ENCODE measurements at regions not wholly inside any gene's neighbourhood (a gene's known extent, or its start where the extent isn't known, plus 50 kb on each side); places are given as distances from the start of the nearest gene placed in this dataset.

DNA sequence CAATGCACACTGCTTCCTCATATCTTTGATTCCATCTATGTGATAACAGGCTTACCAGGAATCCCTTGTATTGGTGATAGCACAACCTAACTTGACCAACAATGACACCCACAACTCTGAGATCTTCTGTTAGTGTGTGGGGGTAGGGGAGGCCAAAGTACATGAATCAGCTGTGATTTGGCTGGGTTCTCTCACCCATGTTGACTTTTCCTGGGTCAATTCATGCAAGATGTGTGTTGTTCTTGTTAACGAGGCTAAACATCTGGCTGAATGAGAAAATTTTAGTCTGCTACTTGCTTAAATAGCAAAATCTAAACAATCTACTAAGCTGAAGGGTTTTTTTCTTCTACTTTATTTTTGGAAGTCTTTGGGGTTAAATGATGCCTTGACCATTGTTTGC is 341.2 kb upstream of the SLC14A2 start:
- DNase-seq = no peak

DNA sequence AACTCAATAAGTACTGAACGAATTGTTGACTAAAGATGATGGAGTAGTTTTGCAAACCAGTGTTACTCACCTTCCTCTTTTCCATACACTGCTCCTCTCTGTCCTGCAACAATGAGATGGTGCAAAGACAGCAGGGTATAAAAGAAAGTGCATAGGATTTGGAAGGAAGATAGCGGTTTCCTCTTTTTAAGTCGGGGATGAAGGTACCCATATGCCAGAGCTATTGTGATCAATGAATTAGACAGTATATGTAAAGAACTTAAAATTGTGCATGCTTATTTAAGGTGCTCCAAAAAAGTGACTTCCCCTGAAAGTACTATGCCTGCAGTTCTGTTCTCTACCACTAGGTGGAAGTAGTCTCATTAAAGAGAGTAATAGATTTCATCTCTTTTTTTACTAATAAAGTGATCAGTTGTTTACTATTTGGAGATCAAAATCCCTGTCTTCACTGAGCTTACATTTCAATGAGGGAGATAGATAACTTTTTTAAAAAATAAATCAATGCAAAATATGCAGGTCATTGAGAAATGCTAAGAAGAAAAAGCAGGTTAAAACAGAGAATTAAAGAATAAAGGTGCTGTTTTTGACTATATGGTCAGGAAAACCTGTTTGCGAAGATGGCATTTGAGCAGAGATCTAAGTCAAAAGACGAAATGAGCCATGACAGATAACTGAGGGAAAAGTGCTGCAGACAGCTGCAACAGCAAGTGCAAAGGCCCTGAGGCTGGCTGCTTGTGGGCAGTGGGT is 339.7 kb upstream of the SLC14A2 start:
- no peak for DNase-seq

DNA sequence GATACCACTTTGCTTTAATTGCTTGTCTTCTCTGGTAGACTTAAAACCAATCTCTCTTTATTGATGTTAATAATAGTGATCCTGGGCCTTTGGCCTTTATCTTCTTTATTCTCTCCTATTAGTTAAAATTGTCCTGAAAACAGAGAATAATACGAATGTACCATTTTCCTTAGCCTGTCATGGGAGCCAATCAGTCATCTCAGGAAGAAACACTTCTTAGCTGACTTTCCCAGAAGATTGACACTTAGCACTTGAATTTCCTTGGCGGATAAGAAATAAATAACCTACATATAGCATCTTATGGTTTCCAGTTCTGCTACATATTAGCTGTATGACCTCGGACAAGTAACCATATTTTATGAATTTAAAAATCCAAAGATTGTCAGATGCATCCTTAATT is 338.4 kb upstream of the SLC14A2 start:
- no peak for DNase-seq

DNA sequence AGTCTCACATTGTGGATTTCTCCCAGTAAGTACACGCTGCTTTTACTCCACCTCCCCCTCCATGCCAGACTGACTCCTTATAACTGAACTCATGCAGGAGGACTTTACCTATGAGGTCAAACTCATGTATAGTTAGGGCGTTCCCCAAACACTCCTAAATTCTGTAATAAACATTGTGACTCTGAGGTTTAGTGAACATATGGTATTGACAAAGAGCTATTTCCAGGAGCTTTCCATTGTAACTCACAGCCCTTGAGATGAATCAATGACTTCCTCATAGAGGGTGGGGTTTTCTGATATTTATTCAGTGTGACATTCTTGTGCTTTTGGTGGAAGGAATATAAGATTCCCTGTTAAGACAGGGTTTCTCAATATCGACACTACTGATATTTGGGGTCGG is 337.4 kb upstream of the SLC14A2 start:
- no peak for DNase-seq

DNA sequence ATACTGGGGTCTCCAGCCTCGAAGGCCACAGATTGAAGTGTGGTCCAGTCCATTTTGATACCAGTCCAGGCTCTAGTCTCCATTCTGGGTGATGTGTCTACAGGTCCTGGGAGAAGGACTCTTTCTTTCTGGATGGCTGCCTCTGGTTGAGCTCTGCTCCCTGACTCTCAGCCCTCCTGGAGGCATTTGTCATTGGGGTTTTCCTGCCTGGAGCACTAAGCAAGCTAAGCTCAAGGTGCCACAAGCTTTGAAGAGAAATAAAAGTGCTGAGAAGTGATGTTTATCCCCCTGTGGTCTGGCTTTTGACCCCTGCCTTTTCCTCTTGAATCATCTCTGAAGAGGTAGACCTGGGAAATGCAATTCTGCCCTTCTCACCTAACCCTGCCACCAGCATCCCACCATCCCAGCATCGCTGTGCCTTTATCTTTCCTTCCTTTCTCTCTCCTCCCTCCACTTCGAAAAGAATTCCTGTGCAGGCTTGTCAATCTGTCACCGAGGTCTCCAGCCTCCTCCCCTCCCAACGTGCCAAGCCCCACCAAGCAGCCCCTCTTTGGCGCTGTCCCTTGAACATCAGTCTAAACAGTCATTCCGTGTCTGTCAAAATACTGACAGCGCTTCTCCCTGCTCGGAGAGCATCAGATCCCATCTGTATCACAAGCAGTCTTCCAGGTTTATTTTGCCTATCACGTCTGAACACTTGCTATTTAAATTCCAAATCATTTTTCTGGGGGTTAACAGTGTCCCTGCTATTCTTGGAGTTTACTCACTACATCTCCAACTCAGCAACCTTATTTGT is 334.6 kb upstream of the SLC14A2 start:
- DNase-seq = no peak

DNA sequence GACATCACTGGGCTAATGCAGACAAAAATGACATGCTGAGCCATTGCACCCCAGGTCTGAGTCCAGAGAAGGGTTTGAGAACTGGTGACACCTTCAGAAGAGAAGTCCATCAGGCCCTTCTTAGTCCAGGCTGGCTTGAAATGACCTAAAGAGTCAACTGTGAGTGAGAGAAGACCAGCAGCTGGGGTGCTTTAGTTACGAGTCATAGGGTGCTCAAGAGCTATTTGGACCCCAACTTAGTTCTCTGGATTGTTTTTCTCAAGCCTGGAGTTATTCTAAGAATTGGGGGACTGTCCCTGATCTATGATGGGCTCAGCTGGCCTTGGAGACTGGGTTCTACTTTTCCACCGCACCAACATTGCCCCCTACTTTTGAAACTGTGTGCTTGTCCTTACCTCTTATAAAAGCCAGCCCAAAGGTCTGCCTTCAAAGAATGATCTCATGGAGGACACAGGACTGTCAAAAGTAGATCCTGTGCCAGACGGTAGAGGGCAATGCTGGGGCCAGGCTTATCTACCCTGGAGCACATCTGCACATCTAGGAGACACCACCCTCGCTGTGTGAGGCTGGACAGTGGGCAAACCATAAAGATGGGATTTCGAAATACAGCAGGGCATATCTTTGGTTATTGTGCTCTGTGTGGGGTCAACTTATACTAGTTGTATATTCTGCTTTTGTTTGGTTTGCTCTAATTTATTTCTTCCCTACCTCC is 333.0 kb upstream of the SLC14A2 start:
- DNase-seq = no peak

DNA sequence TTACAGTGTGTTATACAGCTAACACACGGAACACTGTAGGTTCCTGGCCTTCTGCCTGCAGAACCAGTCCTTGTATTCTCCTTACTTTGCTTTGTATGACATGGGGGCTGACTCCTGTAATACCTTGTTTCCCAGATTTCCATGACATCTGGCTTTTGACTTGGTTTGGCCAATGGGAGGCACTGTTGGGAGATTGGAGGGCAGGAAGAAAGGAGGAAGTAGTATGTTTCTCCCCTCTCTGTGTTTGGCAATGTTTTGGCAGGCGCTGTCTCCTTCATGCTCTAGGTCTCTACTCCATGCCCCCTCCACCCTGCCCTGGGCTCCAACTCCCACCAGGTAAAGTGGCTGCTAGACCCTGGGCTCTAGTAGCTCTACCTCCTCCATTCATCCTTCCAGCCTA is 331.1 kb upstream of the SLC14A2 start:
- no peak for DNase-seq

DNA sequence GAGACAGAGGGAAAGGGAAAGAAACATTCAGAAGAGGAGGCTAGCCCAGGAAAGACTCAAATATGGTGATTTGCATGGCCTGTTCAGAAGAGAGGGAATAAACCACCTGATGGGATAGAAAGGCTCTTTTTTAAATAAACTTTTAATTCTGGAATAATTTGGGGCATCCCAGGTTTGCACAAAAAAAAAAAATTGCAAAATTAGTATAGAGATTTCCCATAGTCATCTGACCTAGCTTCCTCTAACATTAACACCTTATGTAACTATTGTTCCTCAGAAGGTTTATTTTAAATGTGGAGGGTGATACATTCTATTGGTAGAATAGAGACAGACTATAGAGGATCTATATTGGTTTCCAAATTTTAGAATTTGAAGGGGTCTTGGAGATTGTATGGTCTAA is 330.4 kb upstream of the SLC14A2 start:
- DNase-seq = no peak

DNA sequence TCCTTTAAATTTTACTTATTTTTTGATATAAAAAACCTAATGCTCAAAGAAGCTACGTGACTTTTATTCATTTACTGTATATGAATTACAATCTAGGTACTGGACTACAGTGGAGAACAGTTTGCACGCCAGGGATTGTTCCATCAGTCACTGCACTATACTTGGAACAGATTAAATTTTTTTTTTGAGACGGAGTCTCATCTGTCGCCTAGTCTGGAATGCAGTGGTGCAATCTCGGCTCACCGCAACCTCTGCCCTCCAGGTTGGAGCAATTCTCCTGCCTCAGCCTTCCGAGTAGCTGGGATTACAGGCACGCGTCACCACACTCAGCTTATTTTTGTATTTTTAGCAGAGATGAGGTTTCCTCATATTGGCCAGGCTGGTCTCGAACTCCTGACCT is 330.0 kb upstream of the SLC14A2 start:
- DNase-seq = no peak

DNA sequence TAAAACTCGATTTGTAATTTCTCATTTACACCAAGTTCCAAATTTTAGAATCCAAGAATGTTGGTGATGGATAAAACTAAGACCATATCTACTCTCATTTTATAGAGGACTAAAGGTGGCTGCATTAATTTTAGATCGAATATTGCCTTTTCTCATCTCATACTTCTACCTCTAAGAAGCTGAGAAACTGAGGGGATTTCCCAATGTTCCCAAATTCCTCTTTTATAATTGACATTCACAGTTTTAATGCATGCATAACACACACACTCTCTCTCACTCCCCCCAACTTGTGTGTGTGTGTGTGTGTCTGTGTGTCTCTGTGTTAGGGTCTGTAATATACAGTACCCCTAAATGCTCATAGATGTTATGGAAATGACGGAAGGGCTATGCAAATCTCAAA is 328.8 kb upstream of the SLC14A2 start:
- no peak for DNase-seq

DNA sequence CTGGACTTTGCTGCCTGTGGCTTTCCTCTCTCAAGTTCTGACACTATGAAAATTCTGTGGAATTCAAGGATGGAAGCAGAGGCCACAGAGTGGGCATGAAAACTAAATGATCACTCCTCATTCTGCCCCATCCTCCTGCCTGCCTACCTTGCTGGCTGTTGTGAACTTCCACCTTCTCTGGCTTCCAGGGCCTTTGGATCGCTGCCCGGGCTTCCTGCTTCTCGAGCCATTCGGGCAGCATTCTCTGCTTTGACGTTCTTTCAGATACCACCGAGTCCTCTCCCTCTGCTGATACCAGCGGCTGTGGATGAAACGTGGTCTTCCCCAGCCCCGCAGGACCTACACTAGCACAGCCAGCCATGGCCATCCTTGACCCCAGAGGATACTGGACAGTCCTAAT is 327.7 kb upstream of the SLC14A2 start:
- no peak for DNase-seq

DNA sequence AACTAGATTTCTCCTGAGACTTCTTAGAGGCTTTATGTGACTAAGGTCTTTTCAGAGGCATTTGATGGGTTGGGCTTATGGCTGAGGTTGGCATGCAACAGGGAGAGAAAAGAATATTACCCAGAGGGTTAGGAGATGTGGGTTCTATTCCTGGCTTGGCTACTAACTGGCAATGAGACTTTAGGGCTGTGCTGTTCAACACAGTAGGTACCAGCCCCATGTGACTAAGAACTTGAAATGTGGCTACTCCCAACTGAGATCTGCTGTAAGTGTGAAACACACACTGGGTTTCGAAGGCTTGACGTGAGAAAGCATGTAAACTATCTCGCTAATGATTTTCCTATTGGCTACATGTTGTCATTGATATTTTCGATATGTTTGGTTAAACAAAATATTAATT is 324.9 kb upstream of the SLC14A2 start:
- DNase-seq = no peak

DNA sequence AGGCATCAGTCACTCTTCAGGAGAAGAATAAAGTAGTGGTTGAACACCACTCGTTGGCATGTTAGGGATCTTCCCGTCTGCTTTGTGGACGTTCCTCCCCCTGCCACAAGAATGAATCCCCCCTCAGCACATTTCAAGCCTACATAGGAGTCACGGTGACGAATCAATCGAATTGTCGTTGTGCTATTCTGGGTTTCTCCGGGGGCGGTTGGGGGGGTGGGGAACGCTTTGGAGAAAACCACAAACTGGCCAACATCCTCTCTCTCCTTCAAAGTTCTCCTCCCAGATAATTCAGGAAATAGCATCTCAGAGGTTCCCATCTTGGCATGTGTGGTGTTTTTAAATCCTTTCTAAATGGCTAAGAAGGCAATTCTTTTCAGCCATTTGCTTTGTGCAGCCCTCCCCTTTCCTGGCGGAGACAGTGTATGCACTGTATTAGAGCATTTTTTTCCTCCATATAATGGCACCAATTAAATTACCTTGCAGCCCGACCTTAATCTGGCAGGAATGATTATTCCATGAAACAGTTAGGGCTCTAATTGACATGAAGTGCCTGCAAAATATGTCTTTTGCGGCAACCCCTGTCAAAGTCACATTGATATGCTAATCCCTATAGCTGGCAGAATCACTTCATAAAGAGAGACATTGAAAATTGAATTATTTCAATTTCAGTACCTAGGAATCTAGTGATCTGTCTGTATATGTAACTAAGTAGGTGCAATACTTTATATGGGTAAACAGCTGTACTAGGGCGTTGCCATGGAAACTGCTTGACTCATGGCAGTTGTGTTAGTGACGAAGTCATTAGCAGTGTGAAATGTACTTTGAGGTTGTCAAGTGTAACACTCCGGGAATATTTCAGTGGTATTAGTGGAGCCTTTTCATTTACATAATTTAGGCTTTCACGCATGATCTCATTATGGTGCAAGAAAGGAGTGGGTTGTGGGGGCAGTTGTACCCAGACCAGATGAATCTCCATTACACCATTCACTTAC is 323.4 kb upstream of the SLC14A2 start:
- peak; percentile 42 for DNase-seq

DNA sequence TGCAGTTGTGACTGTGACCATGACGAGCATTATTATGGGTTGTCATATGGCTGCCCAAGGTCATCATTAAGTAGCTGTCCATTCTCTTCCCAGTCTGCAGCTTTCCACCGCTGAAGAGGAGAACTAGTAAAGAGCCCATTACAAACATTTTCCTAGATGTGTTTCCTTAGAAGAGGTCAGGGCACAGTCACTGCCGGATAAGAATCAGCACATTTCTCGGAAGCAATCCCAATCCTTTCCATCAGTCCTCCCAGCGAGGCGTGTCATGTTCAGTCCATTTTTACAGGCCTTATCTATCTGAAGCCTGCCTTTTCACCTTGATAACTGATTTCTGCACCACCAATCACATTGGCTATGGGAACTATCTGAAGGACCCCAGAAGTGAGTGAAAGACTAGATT is 319.9 kb upstream of the SLC14A2 start:
- DNase-seq = no peak

DNA sequence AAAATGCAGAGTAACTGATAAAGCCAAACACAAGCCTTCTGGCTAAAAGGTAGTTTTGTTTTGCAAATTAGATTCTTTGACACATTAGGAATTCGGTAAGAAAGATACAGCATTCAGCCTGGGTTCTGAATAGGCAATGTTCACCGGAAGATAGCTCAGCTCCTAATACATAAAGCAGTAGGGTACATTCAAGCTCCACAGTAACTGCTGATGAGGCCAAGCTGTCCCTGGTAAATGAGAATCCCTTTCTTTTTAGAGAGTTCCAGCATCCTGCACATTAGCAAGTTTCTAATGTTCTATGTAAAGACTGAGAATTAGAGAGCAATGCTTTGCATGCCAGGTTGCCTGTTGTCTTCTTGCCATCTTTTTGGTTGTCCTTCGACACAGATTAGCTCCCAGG is 316.3 kb upstream of the SLC14A2 start:
- no peak for DNase-seq

DNA sequence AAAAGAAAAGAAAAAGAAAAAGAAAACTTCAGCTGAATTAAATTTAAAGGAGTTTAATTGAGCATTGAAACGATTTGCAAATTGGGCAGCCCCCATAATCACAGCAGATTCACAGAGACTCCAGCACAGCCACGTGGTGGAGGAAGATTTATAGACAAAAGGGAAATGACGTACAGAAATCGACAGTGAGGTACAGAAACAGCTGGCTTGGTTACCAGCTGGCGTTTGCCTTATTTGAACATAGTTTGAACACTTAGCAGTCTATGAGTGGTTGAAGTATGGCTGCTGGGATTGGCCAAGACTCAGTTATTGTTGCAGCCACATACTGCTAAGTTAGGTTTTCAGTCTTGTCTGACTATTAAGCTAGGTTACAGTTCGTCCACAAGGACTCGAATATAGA is 312.2 kb upstream of the SLC14A2 start:
- no peak for DNase-seq

DNA sequence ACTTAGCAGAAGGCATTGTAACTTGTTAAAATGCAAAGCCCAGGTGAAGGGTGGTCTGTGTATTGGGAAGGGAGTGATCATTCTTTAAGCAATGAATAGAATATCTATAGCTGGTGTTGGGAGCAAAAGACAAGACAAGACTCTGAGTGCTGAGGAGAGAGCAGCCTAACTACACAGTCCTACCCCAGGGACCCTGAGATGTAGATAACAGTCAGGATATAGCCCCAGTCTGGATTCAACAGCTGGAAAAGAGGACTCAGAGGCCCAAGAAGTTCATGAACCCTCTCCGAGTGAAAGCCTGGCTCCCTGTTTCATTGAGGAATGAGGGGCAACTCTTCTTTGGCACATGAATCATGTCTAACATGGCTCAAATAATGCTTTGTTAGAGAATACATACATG is 310.7 kb upstream of the SLC14A2 start:
- DNase-seq = no peak

DNA sequence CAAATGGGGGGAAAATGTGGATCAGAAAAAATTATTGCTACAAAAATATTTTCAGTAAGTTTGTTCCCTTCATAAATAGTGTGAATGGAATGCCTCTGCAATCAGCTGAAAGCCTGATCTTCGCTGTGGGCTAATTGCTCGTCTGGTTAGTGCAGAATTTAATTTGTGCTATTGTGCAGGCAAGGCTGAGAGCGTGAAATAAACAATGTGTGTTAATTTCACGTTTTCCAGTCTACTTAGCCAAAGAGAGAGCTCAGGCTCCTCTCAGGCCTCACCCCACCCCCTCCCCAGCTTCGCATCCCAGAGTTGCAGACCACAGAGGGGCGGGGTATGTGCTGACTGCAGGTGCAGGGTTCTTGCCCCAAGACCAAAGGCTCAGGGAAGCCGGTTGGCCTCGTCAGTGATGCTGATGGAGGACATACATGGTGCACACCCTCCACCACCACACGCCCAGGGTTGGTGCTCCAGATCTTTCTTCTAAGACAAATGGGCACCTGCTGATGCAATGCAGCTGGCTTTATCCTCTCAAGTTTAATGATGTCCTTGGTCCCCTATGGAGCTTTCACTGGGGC is 302.6 kb upstream of the SLC14A2 start:
- DNase-seq = no peak

DNA sequence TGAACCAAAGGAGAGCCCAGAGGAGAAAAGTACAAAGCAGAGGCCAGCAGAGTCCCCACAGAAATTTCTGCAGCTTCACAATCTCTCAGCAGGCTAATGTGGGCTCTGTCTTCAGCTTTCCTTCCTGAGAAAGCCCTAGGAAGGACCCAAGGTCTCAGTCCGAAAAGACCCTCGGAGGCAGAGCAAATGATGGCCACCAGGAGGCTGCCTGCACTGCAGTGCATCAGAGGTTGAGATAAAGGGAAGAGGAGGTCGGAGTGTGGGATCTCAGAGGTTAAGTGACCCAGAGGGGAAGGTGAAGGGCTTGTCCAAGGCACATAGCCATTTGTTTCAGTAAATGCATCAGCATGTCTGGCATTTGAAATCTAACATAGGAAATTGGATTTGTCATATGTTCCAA is 299.1 kb upstream of the SLC14A2 start:
- no peak for DNase-seq

DNA sequence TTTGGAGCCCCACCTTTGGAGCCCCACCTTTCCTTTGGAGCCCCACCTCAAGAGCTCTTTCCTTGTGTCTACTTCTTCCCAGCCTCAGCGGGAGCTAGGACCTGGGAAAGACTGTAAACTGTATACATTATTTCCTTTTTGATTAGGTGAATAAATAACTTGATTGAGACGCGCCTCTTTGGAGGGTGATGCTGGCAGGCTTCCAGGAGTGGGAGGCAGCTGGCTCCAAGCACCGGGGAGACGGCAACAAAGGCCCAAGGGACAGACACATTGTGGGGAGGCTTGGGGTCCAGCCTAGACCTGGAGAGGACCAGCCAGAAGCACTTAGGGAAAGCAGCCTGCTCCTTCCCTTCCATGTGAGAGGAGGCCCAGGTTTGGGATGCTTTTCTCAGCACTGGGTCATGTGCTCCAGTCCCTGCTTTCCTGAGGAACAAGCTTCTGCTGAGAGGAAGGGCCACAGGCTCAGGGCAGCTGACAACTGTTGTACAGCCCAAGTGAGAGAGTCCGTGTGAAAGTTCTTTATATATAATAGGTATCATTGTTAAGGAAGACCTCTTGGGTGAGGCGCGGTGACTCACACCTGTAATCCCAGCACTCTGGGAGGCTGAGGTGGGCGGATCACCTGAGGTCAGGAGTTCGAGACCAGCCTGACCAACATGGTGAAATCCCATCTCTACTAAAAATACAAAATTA is 297.2 kb upstream of the SLC14A2 start:
- no peak for DNase-seq

DNA sequence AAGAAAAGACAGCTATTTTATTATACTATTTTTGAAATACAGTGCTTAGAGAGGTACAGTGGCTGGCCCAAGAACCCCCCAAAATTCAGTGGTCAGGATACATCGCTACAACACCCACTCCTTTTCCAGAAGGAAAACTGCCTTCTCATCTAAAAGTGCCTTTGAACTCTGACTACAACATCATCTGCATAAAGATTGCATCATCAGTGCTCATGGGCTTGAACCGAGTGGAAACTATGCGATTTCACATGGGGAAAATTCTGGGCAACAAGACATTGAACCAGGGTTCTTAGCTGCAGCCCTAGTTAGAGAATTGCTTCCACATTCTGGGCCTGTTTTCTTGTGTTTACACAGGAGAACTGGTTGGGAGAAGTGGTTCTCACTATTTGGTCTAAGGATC is 294.6 kb upstream of the SLC14A2 start:
- DNase-seq = no peak

DNA sequence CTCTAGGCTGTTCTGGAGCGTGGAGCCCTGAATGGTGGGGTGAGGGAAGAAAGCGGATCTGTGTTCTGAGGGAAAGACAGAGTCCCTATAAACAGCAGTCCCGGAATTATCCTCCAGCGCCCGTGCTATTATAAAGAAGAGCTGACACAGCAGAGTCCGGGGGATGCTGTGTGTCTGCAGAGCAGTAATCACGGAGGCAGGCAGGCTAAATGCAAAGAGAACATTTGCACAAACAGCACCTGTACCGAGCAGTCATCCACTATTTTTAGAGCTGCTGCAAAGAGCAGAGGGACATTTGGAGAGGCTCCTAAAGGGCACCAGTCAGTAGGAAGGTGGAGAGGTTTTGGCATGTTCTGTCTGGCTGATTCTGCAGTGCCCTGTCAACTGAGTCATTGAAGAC is 293.8 kb upstream of the SLC14A2 start:
- no peak for DNase-seq

All from left hindlimb (tissue), 1 donor.